PC-3 (cell line): ENCODE measurements at regions not wholly inside any gene's neighbourhood (a gene's known extent, or its start where the extent isn't known, plus 50 kb on each side); places are given as distances from the start of the nearest gene placed in this dataset.

Experiments used
- CTCF ChIP-seq: fragments of 300-600 bp; sonication (generic); conservative IDR thresholded peaks from 2 replicates; pipeline ENCODE4 v1.5.1; 2017; ENCODE audit warnings: antibody characterized with exemption, low read depth, mild to moderate bottlenecking, low read length
- EZH2 ChIP-seq: fragments of 300-600 bp; sonication (generic); IDR thresholded peaks from one replicate; pipeline ENCODE4 v1.6.1; 2017; ENCODE audit warnings: antibody characterized with exemption, mild to moderate bottlenecking, low read length; ENCODE audit not compliant: unreplicated experiment
- EZH2phosphoT487 ChIP-seq: fragments of 300-600 bp; sonication (generic); IDR thresholded peaks from 2 replicates; pipeline ENCODE4 v1.6.1; 2018; ENCODE audit warnings: mild to moderate bottlenecking, antibody characterized with exemption, low read length, borderline replicate concordance

- TF ChIP-seq CTCF, result no peak
- TF ChIP-seq EZH2phosphoT487, result no peak
- TF ChIP-seq EZH2, result no peak
Observed at GRCh38 chr1:72938408-72938807, 656.1 kb upstream of the NEGR1 start.
